Vagina (tissue), 2 donors: ENCODE measurements at regions not wholly inside any gene's neighbourhood (a gene's known extent, or its start where the extent isn't known, plus 50 kb on each side); places are given as distances from the start of the nearest gene placed in this dataset.

Source experiments
- DNase-seq, 2 donors: peaks; one replicate each; pipeline ENCODE4 v3.0.0-alpha.2; 2017; ENCODE audit errors: extremely low spot score in 2 of 2
- H3K27ac ChIP-seq: fragments of 200-600 bp; sonication (generic); one replicate; pipeline ENCODE4 v1.5.1; 2019
- H3K27me3 ChIP-seq: fragments of 200-600 bp; sonication (generic); one replicate; pipeline ENCODE4 v1.5.1; 2019
- H3K36me3 ChIP-seq, 2 donors: fragments of 200-600 bp; sonication (generic); one replicate each; pipeline ENCODE4 v1.5.1; 2017 to 2019
- H3K4me1 ChIP-seq: fragments of 200-600 bp; sonication (generic); one replicate; pipeline ENCODE4 v1.5.1; 2019
- H3K4me3 ChIP-seq, 2 donors: fragments of 200-600 bp; sonication (generic); 1 replicate in 1 of 2; 2 replicates in 1 of 2; pipeline ENCODE4 v1.5.1; 2016 to 2019
- H3K9me3 ChIP-seq: fragments of 200-600 bp; sonication (generic); one replicate; pipeline ENCODE4 v1.5.1; 2019
- POLR2A ChIP-seq, 2 donors: fragments of 450-650 bp; IDR thresholded peaks; one replicate each; pipeline ENCODE4 v1.6.1; 2017; ENCODE audit warnings: antibody characterized with exemption in 2 of 2, mild to moderate bottlenecking in 2 of 2, moderate library complexity in 2 of 2
- POLR2AphosphoS5 ChIP-seq, 2 donors: sonication (generic); formaldehyde crosslinking; IDR thresholded peaks; one replicate each; pipeline ENCODE4 v1.9.0; 2017; ENCODE audit warnings: antibody characterized with exemption in 2 of 2, mild to moderate bottlenecking in 2 of 2, low read depth in 1 of 2; ENCODE audit not compliant: insufficient read depth in 1 of 2
- intact Hi-C: fragments of 100-400 bp; cut with DNase I; formaldehyde crosslinking; loops from one replicate; pipeline ENCODE4 v1.15.1; 2023
- TF ChIP-seq, protein P1 (sequence below), 3 experiments: fragments of 450-650 bp in 2 of 3; fragments of 200-600 bp in 1 of 3; sonication (generic) in 1 of 3; IDR thresholded peaks; one replicate each; pipeline ENCODE4 v1.5.1; 2017 to 2019; ENCODE audit warnings: antibody characterized with exemption in 3 of 3, mild to moderate bottlenecking in 2 of 3, moderate library complexity in 2 of 3

GRCh38 chr22:47814474-47814873 lies 1052.0 kb downstream of the TBC1D22A start:
- no peak overlapping the region for H3K27ac ChIP-seq
- H3K27me3 ChIP-seq: no peaks in the 10 kb centered on the region
- intact Hi-C loops: no loop called here
- DNase-seq: peak in 1 of 2 donors; percentile 79
- no peaks in the 10 kb centered on the region for H3K9me3 ChIP-seq
- TF ChIP-seq, protein P1, sequence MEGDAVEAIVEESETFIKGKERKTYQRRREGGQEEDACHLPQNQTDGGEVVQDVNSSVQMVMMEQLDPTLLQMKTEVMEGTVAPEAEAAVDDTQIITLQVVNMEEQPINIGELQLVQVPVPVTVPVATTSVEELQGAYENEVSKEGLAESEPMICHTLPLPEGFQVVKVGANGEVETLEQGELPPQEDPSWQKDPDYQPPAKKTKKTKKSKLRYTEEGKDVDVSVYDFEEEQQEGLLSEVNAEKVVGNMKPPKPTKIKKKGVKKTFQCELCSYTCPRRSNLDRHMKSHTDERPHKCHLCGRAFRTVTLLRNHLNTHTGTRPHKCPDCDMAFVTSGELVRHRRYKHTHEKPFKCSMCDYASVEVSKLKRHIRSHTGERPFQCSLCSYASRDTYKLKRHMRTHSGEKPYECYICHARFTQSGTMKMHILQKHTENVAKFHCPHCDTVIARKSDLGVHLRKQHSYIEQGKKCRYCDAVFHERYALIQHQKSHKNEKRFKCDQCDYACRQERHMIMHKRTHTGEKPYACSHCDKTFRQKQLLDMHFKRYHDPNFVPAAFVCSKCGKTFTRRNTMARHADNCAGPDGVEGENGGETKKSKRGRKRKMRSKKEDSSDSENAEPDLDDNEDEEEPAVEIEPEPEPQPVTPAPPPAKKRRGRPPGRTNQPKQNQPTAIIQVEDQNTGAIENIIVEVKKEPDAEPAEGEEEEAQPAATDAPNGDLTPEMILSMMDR (IDR thresholded peaks at IDR 0.05): no peak
- no peak for TF ChIP-seq POLR2A (IDR thresholded peaks at IDR 0.05)
- no peak for TF ChIP-seq POLR2AphosphoS5 (IDR thresholded peaks at IDR 0.05; ENCODE audit: insufficient read depth in 1 of 2, low read depth in 1 of 2)
- H3K36me3 ChIP-seq: no peaks in the 10 kb centered on the region
- no peak overlapping the region for H3K4me3 ChIP-seq
- H3K4me1 ChIP-seq: no peaks in the 10 kb centered on the region

DNA sequence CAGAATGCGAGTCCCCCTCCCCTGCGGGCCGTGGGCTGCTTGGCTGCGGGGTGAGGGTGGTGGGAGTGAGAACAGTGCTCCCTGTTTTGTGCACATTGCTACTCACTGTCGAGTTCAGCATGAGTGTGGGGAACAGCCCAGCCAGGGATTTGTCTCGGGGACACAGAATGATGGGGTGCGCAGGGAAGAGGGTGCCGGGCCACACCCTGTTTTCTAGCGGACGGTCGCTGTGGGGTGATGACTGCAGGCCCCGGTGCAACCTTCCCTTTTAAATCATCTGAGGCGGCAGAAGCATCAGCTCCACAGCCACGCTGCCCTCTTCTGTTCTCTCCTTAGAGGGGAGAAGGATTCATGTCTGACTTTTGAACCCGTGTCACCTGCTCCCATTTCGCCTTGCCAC lies 1051.2 kb downstream of the TBC1D22A start:
- no peaks in the 10 kb centered on the region for H3K9me3 ChIP-seq
- intact Hi-C loops: no loop called here
- DNase-seq: peak in 1 of 2 donors; percentile 77
- H3K27ac ChIP-seq: no peak overlapping the region
- H3K36me3 ChIP-seq: no peaks in the 10 kb centered on the region
- no peaks in the 10 kb centered on the region for H3K4me1 ChIP-seq
- TF ChIP-seq POLR2A (IDR thresholded peaks at IDR 0.05) (no peak), POLR2AphosphoS5 (IDR thresholded peaks at IDR 0.05; ENCODE audit: insufficient read depth in 1 of 2, low read depth in 1 of 2) (no peak)
- TF ChIP-seq, protein P1 (IDR thresholded peaks at IDR 0.05): no peak
- H3K27me3 ChIP-seq: no peaks in the 10 kb centered on the region
- H3K4me3 ChIP-seq: no peak overlapping the region

DNA sequence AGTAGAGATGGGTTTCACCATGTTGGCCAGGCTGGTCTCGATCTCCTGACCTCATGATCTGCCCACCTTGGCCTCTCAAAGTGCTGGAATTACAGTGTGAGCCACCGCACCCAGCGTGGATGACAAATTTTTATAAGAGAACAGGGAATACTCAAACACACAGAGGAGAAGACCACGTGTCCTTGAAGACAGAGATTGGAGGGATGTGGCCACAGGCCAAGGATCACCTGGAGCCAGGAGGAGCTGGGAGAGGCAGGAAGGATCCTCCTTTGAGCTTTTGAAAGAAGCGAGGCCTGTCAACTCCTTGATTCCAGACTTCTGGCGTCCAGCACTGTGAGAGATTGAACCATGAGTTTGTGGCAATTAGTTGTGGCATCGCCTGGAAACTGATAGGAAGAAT lies 1049.5 kb downstream of the TBC1D22A start:
- no peaks in the 10 kb centered on the region for H3K9me3 ChIP-seq
- no peak for DNase-seq
- no peak overlapping the region for H3K27ac ChIP-seq
- intact Hi-C loops: no loop called here
- H3K27me3 ChIP-seq: no peaks in the 10 kb centered on the region
- H3K4me3 ChIP-seq: no peak overlapping the region
- no peaks in the 10 kb centered on the region for H3K36me3 ChIP-seq
- TF ChIP-seq, protein P1 (IDR thresholded peaks at IDR 0.05): no peak
- TF ChIP-seq POLR2A (IDR thresholded peaks at IDR 0.05): no peak
- TF ChIP-seq POLR2AphosphoS5 (IDR thresholded peaks at IDR 0.05; ENCODE audit: insufficient read depth in 1 of 2, low read depth in 1 of 2): no peak
- no peaks in the 10 kb centered on the region for H3K4me1 ChIP-seq

DNA sequence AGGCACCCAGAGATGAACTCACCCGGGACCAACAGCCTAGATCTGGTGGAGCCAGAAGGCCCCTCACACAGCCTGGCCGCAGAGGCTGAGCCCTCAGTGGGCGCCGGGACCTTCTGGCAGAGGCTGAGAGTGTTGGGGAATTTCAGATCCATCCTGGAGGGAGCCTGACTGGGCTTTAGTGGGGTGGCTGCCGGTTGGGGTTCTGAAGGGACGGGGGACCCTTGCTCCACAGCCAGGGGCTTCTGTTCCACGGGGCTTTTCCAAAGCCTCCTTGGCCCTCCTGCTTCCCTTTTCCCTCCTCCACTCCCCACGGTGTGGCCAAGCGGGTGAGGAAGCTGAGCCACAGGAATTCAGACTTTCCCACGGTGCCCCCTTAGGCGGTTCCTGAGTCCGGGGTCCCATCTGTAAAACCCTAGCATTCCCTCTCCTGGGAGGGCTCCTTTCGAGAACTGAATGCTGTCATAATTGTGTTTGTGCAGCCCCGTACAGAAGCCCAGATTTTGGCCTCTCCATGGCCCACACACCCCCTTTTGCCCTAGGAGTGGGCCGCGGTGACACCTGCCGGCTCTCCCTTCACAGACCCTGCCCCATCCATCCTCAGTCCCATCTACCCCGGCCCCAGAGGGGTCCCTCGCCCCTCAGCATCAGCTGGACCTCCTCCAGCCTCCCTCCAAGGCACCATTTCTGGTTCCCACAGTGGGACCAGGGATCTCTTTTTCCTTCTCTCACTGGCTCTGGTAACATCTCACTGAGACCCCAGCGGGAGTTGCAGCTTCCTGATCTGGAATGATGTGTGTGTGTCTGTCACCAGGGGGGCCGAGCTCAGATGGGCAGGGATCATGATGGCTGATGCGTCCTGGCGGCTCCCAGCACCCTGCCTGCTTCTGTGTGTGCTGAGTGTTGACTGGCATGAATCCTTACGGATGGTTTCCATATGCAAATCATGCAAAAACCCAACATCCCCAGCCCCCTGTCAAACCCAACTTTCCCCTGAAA lies 1048.4 kb downstream of the TBC1D22A start:
- H3K27me3 ChIP-seq: no peaks in the 10 kb centered on the region
- H3K27ac ChIP-seq: no peak overlapping the region
- H3K4me3 ChIP-seq: no peak overlapping the region
- DNase-seq: peak in 1 of 2 donors; percentile 91
- no peaks in the 10 kb centered on the region for H3K36me3 ChIP-seq
- H3K4me1 ChIP-seq: no peaks in the 10 kb centered on the region
- intact Hi-C loops: no loop called here
- no peaks in the 10 kb centered on the region for H3K9me3 ChIP-seq
- TF ChIP-seq POLR2A (IDR thresholded peaks at IDR 0.05) (no peak), POLR2AphosphoS5 (IDR thresholded peaks at IDR 0.05; ENCODE audit: insufficient read depth in 1 of 2, low read depth in 1 of 2) (no peak)
- TF ChIP-seq, protein P1 (IDR thresholded peaks at IDR 0.05): no peak
